ENCODE measurements at regions not wholly inside any gene's neighbourhood (a gene's known extent, or its start where the extent isn't known, plus 50 kb on each side); places are given as distances from the start of the nearest gene placed in this dataset.

DNA sequence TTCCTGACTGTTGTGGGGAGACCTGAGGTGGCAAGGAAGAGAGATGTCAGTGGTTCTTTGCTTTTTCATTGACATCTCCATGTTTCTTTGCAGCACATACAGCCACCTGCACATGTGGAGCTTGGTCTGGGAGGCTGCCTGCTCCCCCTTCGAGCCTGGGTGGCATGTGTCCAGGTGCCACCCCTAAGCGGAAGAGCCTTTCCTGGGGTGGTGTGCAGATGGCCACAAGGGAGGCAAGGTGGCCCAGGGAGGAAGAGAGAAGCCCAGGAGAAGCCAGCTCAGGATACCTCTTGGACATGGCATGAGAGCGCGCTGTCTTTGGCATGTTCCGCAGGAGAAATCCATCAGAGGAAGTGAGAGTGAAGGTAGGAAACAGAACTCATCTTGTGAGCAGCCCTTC, 105.9 kb upstream of the NPTX2 start:
- no peaks in the 10 kb centered on the region for H3K36me3 ChIP-seq (ENCODE audit: control insufficient read depth, insufficient read depth, low read length)
- DNase-seq (ENCODE audit: low read depth in 2 of 2): no peak
- no peaks in the 10 kb centered on the region for H3K79me2 ChIP-seq (ENCODE audit: control insufficient read depth, insufficient read depth, low read length)
- TF ChIP-seq, protein P1, sequence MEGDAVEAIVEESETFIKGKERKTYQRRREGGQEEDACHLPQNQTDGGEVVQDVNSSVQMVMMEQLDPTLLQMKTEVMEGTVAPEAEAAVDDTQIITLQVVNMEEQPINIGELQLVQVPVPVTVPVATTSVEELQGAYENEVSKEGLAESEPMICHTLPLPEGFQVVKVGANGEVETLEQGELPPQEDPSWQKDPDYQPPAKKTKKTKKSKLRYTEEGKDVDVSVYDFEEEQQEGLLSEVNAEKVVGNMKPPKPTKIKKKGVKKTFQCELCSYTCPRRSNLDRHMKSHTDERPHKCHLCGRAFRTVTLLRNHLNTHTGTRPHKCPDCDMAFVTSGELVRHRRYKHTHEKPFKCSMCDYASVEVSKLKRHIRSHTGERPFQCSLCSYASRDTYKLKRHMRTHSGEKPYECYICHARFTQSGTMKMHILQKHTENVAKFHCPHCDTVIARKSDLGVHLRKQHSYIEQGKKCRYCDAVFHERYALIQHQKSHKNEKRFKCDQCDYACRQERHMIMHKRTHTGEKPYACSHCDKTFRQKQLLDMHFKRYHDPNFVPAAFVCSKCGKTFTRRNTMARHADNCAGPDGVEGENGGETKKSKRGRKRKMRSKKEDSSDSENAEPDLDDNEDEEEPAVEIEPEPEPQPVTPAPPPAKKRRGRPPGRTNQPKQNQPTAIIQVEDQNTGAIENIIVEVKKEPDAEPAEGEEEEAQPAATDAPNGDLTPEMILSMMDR (conservative IDR thresholded peaks at IDR 0.05 in 1 of 2, IDR thresholded peaks at IDR 0.05 in 1 of 2; ENCODE audit: low read depth in 1 of 2, low read length in 2 of 2): no peak
- no peak for TF ChIP-seq EZH2 (IDR thresholded peaks at IDR 0.05; ENCODE audit: low read length, missing control alignments)
- H3K27me3 ChIP-seq (ENCODE audit: control insufficient read depth, insufficient read depth, low read length): no peaks in the 10 kb centered on the region
- H3K4me3 ChIP-seq (replicated peaks in 1 of 4; ENCODE audit: control extremely low read depth in 1 of 4, insufficient read depth in 1 of 4, low read depth in 3 of 4, low read length in 4 of 4): no peak overlapping the region
- no peak overlapping the region for H2AFZ ChIP-seq (ENCODE audit: low read length)
- no peak overlapping the region for H3K4me2 ChIP-seq (ENCODE audit: extremely low read depth, insufficient read depth, low read length)
- H4K20me1 ChIP-seq (ENCODE audit: control insufficient read depth, extremely low read depth, insufficient read depth, low read length): no peaks in the 10 kb centered on the region
- no peaks in the 10 kb centered on the region for H3K4me1 ChIP-seq (ENCODE audit: control insufficient read depth, extremely low read depth, insufficient read depth, low read length)
- no peaks in the 10 kb centered on the region for H3K9me3 ChIP-seq (ENCODE audit: control insufficient read depth, insufficient read depth, low read depth, low read length)
- H3K27ac ChIP-seq (ENCODE audit: insufficient read depth, low read length): no peak overlapping the region
- H3K9ac ChIP-seq (ENCODE audit: insufficient read depth, low read length): no peak overlapping the region

GRCh38 chr7:98509836-98510235, 107.2 kb upstream of the NPTX2 start:
- H3K27me3 ChIP-seq (ENCODE audit: control insufficient read depth, insufficient read depth, low read length): no peaks in the 10 kb centered on the region
- no peaks in the 10 kb centered on the region for H4K20me1 ChIP-seq (ENCODE audit: control insufficient read depth, extremely low read depth, insufficient read depth, low read length)
- H2AFZ ChIP-seq (ENCODE audit: low read length): no peak overlapping the region
- no peaks in the 10 kb centered on the region for H3K36me3 ChIP-seq (ENCODE audit: control insufficient read depth, insufficient read depth, low read length)
- H3K4me2 ChIP-seq (ENCODE audit: extremely low read depth, insufficient read depth, low read length): no peak overlapping the region
- DNase-seq (ENCODE audit: low read depth in 2 of 2): no peak
- no peak overlapping the region for H3K27ac ChIP-seq (ENCODE audit: insufficient read depth, low read length)
- H3K4me1 ChIP-seq (ENCODE audit: control insufficient read depth, extremely low read depth, insufficient read depth, low read length): no peaks in the 10 kb centered on the region
- H3K79me2 ChIP-seq (ENCODE audit: control insufficient read depth, insufficient read depth, low read length): no peaks in the 10 kb centered on the region
- H3K9ac ChIP-seq (ENCODE audit: insufficient read depth, low read length): no peak overlapping the region
- H3K9me3 ChIP-seq (ENCODE audit: control insufficient read depth, insufficient read depth, low read depth, low read length): no peaks in the 10 kb centered on the region
- H3K4me3 ChIP-seq (replicated peaks in 1 of 4; ENCODE audit: control extremely low read depth in 1 of 4, insufficient read depth in 1 of 4, low read depth in 3 of 4, low read length in 4 of 4): no peak overlapping the region
- TF ChIP-seq, protein P1 (conservative IDR thresholded peaks at IDR 0.05 in 1 of 2, IDR thresholded peaks at IDR 0.05 in 1 of 2; ENCODE audit: low read depth in 1 of 2, low read length in 2 of 2): no peak
- no peak for TF ChIP-seq EZH2 (IDR thresholded peaks at IDR 0.05; ENCODE audit: low read length, missing control alignments)

- no peak for DNase-seq (ENCODE audit: low read depth in 2 of 2)
- TF ChIP-seq EZH2 (IDR thresholded peaks at IDR 0.05; ENCODE audit: low read length, missing control alignments): no peak
- TF ChIP-seq, protein P1 (conservative IDR thresholded peaks at IDR 0.05 in 1 of 2, IDR thresholded peaks at IDR 0.05 in 1 of 2; ENCODE audit: low read depth in 1 of 2, low read length in 2 of 2): no peak
- Histone ChIP-seq H3K9me3 (ENCODE audit: control insufficient read depth, insufficient read depth, low read depth, low read length) (no peaks in the 10 kb centered on the region), H3K36me3 (ENCODE audit: control insufficient read depth, insufficient read depth, low read length) (no peaks in the 10 kb centered on the region), H3K4me3 (replicated peaks in 1 of 4; ENCODE audit: control extremely low read depth in 1 of 4, insufficient read depth in 1 of 4, low read depth in 3 of 4, low read length in 4 of 4) (no peak overlapping the region), H3K4me1 (ENCODE audit: control insufficient read depth, extremely low read depth, insufficient read depth, low read length) (no peaks in the 10 kb centered on the region), H2AFZ (ENCODE audit: low read length) (no peak overlapping the region), H3K4me2 (ENCODE audit: extremely low read depth, insufficient read depth, low read length) (no peak overlapping the region), H4K20me1 (ENCODE audit: control insufficient read depth, extremely low read depth, insufficient read depth, low read length) (no peaks in the 10 kb centered on the region), H3K27ac (ENCODE audit: insufficient read depth, low read length) (no peak overlapping the region), H3K9ac (ENCODE audit: insufficient read depth, low read length) (no peak overlapping the region), H3K27me3 (ENCODE audit: control insufficient read depth, insufficient read depth, low read length) (no peaks in the 10 kb centered on the region), H3K79me2 (ENCODE audit: control insufficient read depth, insufficient read depth, low read length) (no peaks in the 10 kb centered on the region)
Observed at GRCh38 chr7:98506471-98506870, 105.6 kb upstream of the BAIAP2L1 start.

All from fibroblast of lung (primary cell).